Cardiac septum (tissue), 1 donor: ENCODE measurements at regions not wholly inside any gene's neighbourhood (a gene's known extent, or its start where the extent isn't known, plus 50 kb on each side); places are given as distances from the start of the nearest gene placed in this dataset.

Experiments
- DNase-seq: peaks from one replicate; pipeline ENCODE4 v3.0.0-alpha.2; 2020; ENCODE audit warnings: low spot score
- intact Hi-C: fragments of 100-400 bp; cut with DNase I; formaldehyde crosslinking; loops from one replicate; pipeline ENCODE4 v1.14.0; 2022
- donor health status: DM: no; HTN: no; CAD: no.

- DNase-seq, result no peak
- intact Hi-C loops, result no loop called here
These were observed 276.7 kb downstream of the AUH start for GRCh38 chr9:91084896-91085516.

- DNase-seq, result no peak
- intact Hi-C loops, result no loop called here
These were observed 276.0 kb downstream of the AUH start for GRCh38 chr9:91085517-91086291.

GRCh38 chr9:91086657-91087461 is 274.9 kb downstream of the AUH start:
- DNase-seq, result no peak
- intact Hi-C loops, result no loop called here

GRCh38 chr9:91087462-91087759 is 274.3 kb downstream of the AUH start:
- no peak for DNase-seq
- intact Hi-C loops, result no loop called here

GRCh38 chr9:91089405-91090129 is 272.2 kb downstream of the AUH start:
- DNase-seq, result no peak
- intact Hi-C loops, result no loop called here

GRCh38 chr9:91090130-91090410 is 271.6 kb downstream of the AUH start:
- no peak for DNase-seq
- intact Hi-C loops, result no loop called here

- intact Hi-C loops, result no loop called here
- DNase-seq, result no peak
These were observed 269.5 kb downstream of the AUH start for GRCh38 chr9:91092214-91092613.

GRCh38 chr9:91094324-91095088 is 267.2 kb downstream of the AUH start:
- no peak for DNase-seq
- intact Hi-C loops, result no loop called here

- no peak for DNase-seq
- intact Hi-C loops, result no loop called here
These were observed 263.4 kb downstream of the AUH start for GRCh38 chr9:91098203-91098850.

- intact Hi-C loops, result no loop called here
- no peak for DNase-seq
These were observed 262.3 kb downstream of the AUH start for GRCh38 chr9:91099436-91099835.

- DNase-seq, result no peak
- intact Hi-C loops, result loop anchor here (1.0 to 2.0 kb wide), 3 partner anchors 92 to 388 kb away; no protein-coding TSS in a partner anchor
These were observed 260.8 kb downstream of the AUH start for GRCh38 chr9:91100878-91101450.

- intact Hi-C loops, result loop anchor here (2.0 kb wide), 1 partner anchor 387 kb away; no protein-coding TSS in a partner anchor
- DNase-seq, result no peak
These were observed 260.0 kb downstream of the AUH start for GRCh38 chr9:91101611-91102168.

GRCh38 chr9:91102269-91102668 is 259.4 kb downstream of the AUH start:
- DNase-seq, result no peak
- intact Hi-C loops, result no loop called here

GRCh38 chr9:91103931-91104330 is 257.8 kb downstream of the AUH start:
- DNase-seq, result no peak
- intact Hi-C loops, result no loop called here

GRCh38 chr9:91106415-91107081 is 255.2 kb downstream of the AUH start:
- DNase-seq, result no peak
- intact Hi-C loops, result no loop called here

- intact Hi-C loops, result no loop called here
- no peak for DNase-seq
These were observed 250.5 kb downstream of the AUH start for GRCh38 chr9:91111226-91111625.

GRCh38 chr9:91111876-91112275 is 249.8 kb downstream of the AUH start:
- no peak for DNase-seq
- intact Hi-C loops, result no loop called here

- DNase-seq, result no peak
- intact Hi-C loops, result no loop called here
These were observed 248.7 kb downstream of the AUH start for GRCh38 chr9:91113016-91113415.
